Right lobe of liver (tissue), 4 donors: ENCODE measurements at regions not wholly inside any gene's neighbourhood (a gene's known extent, or its start where the extent isn't known, plus 50 kb on each side); places are given as distances from the start of the nearest gene placed in this dataset.

Experiments used
- CTCF ChIP-seq, 4 donors: fragments of 200-600 bp in 3 of 4; fragments of 450-650 bp in 1 of 4; IDR thresholded peaks; one replicate each; pipeline versions ENCODE4 v1.5.1 to v1.8.0; 2016 to 2022; ENCODE audit warnings: antibody characterized with exemption in 4 of 4, mild to moderate bottlenecking in 2 of 4
- POLR2A ChIP-seq: fragments of 450-650 bp; IDR thresholded peaks from one replicate; pipeline ENCODE4 v1.6.1; 2017; ENCODE audit warnings: antibody characterized with exemption, mild to moderate bottlenecking
- donor health status: DM: no; HTN: no; CAD: no.
- donor health status: DM: no; HTN: no; CAD: no.
- donor health status: DM: no; HTN: yes; CAD: no.

DNA sequence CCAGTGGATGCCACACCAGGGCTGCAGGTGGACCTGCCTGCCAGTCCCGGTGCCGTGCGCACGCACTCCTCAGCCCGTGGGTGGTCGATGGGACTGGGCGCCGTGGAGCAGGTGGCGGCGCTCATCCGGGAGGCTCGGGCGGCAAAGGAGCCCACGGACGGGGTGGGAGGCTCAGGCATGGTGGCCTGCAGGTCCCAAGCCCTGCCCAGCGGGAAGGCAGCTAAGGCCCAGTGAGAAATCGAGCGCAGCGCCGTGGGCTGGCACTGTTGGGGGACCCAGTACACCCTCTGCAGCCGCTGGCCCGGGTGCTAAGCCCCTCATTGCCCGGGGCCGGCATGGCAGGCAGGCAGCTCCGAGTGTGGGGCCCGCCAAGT lies 1171.8 kb upstream of the B3GALT2 start:
- no peak for TF ChIP-seq CTCF (IDR thresholded peaks at IDR 0.05)
- TF ChIP-seq POLR2A, result no peak
